ENCODE measurements at regions not wholly inside any gene's neighbourhood (a gene's known extent, or its start where the extent isn't known, plus 50 kb on each side); places are given as distances from the start of the nearest gene placed in this dataset.

- BruUV-seq (replicated peaks): no TSS peak
- no peaks in the 10 kb centered on the region for H3K36me3 ChIP-seq (ENCODE audit: control insufficient read depth in 2 of 2, insufficient read depth in 2 of 2, low read length in 1 of 2)
- FAIRE-seq: no peak
- H3K9me3 ChIP-seq (replicated peaks; ENCODE audit: control insufficient read depth, insufficient read depth, low read length): no peaks in the 10 kb centered on the region; the same call in 1 of the 3 replicates
- WGBS (ENCODE audit: insufficient coverage, insufficient replicate concordance, low lambda C conversion rate, missing lambda C conversion rate): 0% methylated on average over 1 of the region's 1 CpG
- RAD21 ChIA-PET (ENCODE audit: unreplicated experiment): interaction anchor here (1.0 kb wide), 1 partner anchor 160 kb away, joined by 3 read pairs; no protein-coding TSS in a partner anchor
- no peaks in the 10 kb centered on the region for H3K79me2 ChIP-seq (ENCODE audit: control insufficient read depth, insufficient read depth, low read length)
- CTCF ChIA-PET: no interaction called here
- no peak overlapping the region; the same call in 1 of the 2 replicates for H3K27ac ChIP-seq (ENCODE audit: control insufficient read depth, insufficient read depth)
- no peak overlapping the region for H3K4me3 ChIP-seq
- no peak for DNase-seq (ENCODE audit: low read depth, low spot score)
- POLR2A ChIA-PET: no interaction called here
- H3K4me1 ChIP-seq (ENCODE audit: control insufficient read depth, insufficient read depth, low read length): no peaks in the 10 kb centered on the region
- in situ Hi-C loops (cut with MboI) (no loop called here), intact Hi-C loops (cut with micrococcal nuclease; ENCODE audit: unreplicated experiment) (no loop called here)
- TF ChIP-seq ZNF274 (IDR thresholded peaks at IDR 0.05; ENCODE audit: insufficient read depth, insufficient read length) (no peak), CEBPB (IDR thresholded peaks at IDR 0.05; ENCODE audit: borderline replicate concordance in 1 of 2, low read depth in 2 of 2, low read length in 2 of 2) (no peak), PML (IDR thresholded peaks at IDR 0.05; ENCODE audit: low read length) (no peak), ZBTB11 (CRISPR knock-in tag; IDR thresholded peaks at IDR 0.05) (no peak), POLR2A (IDR thresholded peaks at IDR 0.05; ENCODE audit: low read depth, low read length) (no peak), ZBED1 (IDR thresholded peaks at IDR 0.05; ENCODE audit: borderline replicate concordance) (no peak)
- SMC1A ChIA-PET (ENCODE audit: uncharacterized antibody, unreplicated experiment): no interaction called here
- no peak overlapping the region for H3K4me2 ChIP-seq (ENCODE audit: control insufficient read depth, insufficient read depth)
- H4K20me1 ChIP-seq (ENCODE audit: control insufficient read depth, insufficient read depth): no peaks in the 10 kb centered on the region
- H3K27me3 ChIP-seq (replicated peaks in 1 of 2; ENCODE audit: control insufficient read depth in 2 of 2, insufficient read depth in 2 of 2, low read length in 1 of 2): no peaks in the 10 kb centered on the region; a peak in 1 of 4 replicates
- H3K9ac ChIP-seq (ENCODE audit: control insufficient read depth, insufficient read depth, low read length): no peak overlapping the region
- no peak overlapping the region for H2AFZ ChIP-seq (ENCODE audit: control insufficient read depth, low read depth, low read length)
- no peak for ATAC-seq
These were observed 66.4 kb downstream of the ZNF503 start for GRCh38 chr10:75335191-75335590.

Data from GM12878 (cell line).